H1 (cell line): ENCODE measurements at regions not wholly inside any gene's neighbourhood (a gene's known extent, or its start where the extent isn't known, plus 50 kb on each side); places are given as distances from the start of the nearest gene placed in this dataset.

Experiments
- CTCF ChIA-PET: fragments of 300-600 bp; sonication (Branson Sonifier 250); formaldehyde crosslinking; loops from one replicate; lab custom pipeline; 2021; ENCODE audit not compliant: partially characterized antibody; lab: Charles Lee
- POLR2A ChIA-PET: fragments of 300-600 bp; sonication (Branson Sonifier 250); formaldehyde crosslinking; loops from one replicate; lab custom pipeline; 2021; ENCODE audit warnings: inconsistent platforms; ENCODE audit not compliant: partially characterized antibody; lab: Charles Lee
- DNase-seq, 2 experiments: peaks; one replicate each; pipeline versions ENCODE4 v3.0.0 to v3.0.0-alpha.2; 2010 to 2022; ENCODE audit warnings: low spot score in 2 of 2, low read depth in 1 of 2, mixed read lengths in 1 of 2
- FAIRE-seq: peaks from 2 replicates; lab custom pipeline; 2011; peaks lifted over from hg19 to GRCh38; lab: Jason Lieb, UNC
- H2AFZ ChIP-seq: 2 replicates; pipeline ENCODE4 v1.8.1; 2012; ENCODE audit warnings: low read length, inconsistent platforms
- H2AK5ac ChIP-seq: 2 replicates; pipeline ENCODE4 v1.6.1; 2013; ENCODE audit warnings: low read depth, low read length
- H2BK120ac ChIP-seq: replicated peaks from 2 replicates; pipeline ENCODE3; 2013; ENCODE audit warnings: low read depth, low read length, inconsistent platforms
- H2BK12ac ChIP-seq: 2 replicates; pipeline ENCODE4 v1.6.1; 2013; ENCODE audit warnings: low read depth, low read length
- H2BK15ac ChIP-seq: 2 replicates; pipeline ENCODE4 v1.6.1; 2013; ENCODE audit warnings: low read length
- H2BK20ac ChIP-seq: 2 replicates; pipeline ENCODE4 v1.6.1; 2013; ENCODE audit warnings: low read length
- H2BK5ac ChIP-seq: 2 replicates; pipeline ENCODE4 v1.6.1; 2013; ENCODE audit warnings: low read depth, low read length
- H3K14ac ChIP-seq: 2 replicates; pipeline ENCODE4 v1.6.1; 2013; ENCODE audit warnings: inconsistent platforms; ENCODE audit not compliant: insufficient read length
- H3K18ac ChIP-seq: 2 replicates; pipeline ENCODE4 v1.6.1; 2013; ENCODE audit warnings: low read length; ENCODE audit errors: extremely low read depth
- H3K23ac ChIP-seq: 2 replicates; pipeline ENCODE4 v1.6.1; 2013; ENCODE audit warnings: inconsistent platforms; ENCODE audit not compliant: insufficient read length
- H3K23me2 ChIP-seq: 2 replicates; pipeline ENCODE4 v1.6.1; 2013; ENCODE audit warnings: low read depth, low read length
- H3K27ac ChIP-seq: 2 replicates; pipeline ENCODE4 v1.6.1; 2011; ENCODE audit warnings: low read depth, low read length, inconsistent platforms
- H3K27me3 ChIP-seq, 4 experiments: replicated peaks in 1 of 4; 1 replicate in 1 of 4; 2 replicates in 3 of 4; pipeline versions ENCODE4 v1.6.1 to v1.8.1; 2011 to 2013; ENCODE audit warnings: low read length in 3 of 4, mild to moderate bottlenecking in 3 of 4, inconsistent platforms in 2 of 4, mixed read lengths in 2 of 4, moderate library complexity in 1 of 4; ENCODE audit not compliant: control insufficient read depth in 3 of 4, insufficient read depth in 3 of 4; ENCODE audit errors: extremely low read depth in 1 of 4
- H3K36me3 ChIP-seq, 4 experiments: 2 replicates each; pipeline versions ENCODE4 v1.6.1 to v1.8.1; 2011 to 2013; ENCODE audit warnings: mild to moderate bottlenecking in 4 of 4, low read length in 3 of 4, moderate library complexity in 2 of 4, control low read depth in 1 of 4, inconsistent platforms in 1 of 4; ENCODE audit not compliant: insufficient read depth in 4 of 4, control insufficient read depth in 2 of 4
- H3K4ac ChIP-seq: replicated peaks from 2 replicates; pipeline ENCODE3; 2013; ENCODE audit warnings: low read length, low read depth, mixed read lengths, inconsistent platforms; ENCODE audit not compliant: insufficient read length
- H3K4me1 ChIP-seq, 4 experiments: replicated peaks in 1 of 4; 1 replicate in 1 of 4; 2 replicates in 3 of 4; pipeline versions ENCODE4 v1.6.1 to v1.8.1; 2011 to 2013; ENCODE audit warnings: low read length in 3 of 4, inconsistent platforms in 2 of 4, mixed read lengths in 1 of 4; ENCODE audit not compliant: insufficient read depth in 4 of 4, control insufficient read depth in 3 of 4
- H3K4me2 ChIP-seq, 2 experiments: 2 replicates each; pipeline versions ENCODE4 v1.6.1 to v1.8.1; 2011 to 2013; ENCODE audit warnings: low read depth in 2 of 2, low read length in 2 of 2, control low read depth in 1 of 2, inconsistent platforms in 1 of 2, mild to moderate bottlenecking in 1 of 2; ENCODE audit not compliant: insufficient read depth in 1 of 2
- H3K4me3 ChIP-seq, 4 experiments: fragments of 200-600, 300-600 bp in 1 of 4; sonication (generic), shearing (Covaris generic), sonication (Bioruptor Twin) in 1 of 4; 2 replicates each; pipeline versions ENCODE4 v1.5.1 to v1.8.1; 2011 to 2016; ENCODE audit warnings: low read length in 4 of 4, low read depth in 3 of 4, control low read depth in 2 of 4, inconsistent platforms in 2 of 4, mild to moderate bottlenecking in 2 of 4, mixed read lengths in 1 of 4, moderate library complexity in 1 of 4; ENCODE audit not compliant: insufficient read depth in 2 of 4; ENCODE audit errors: extremely low read depth in 1 of 4
- H3K56ac ChIP-seq: replicated peaks from 2 replicates; pipeline ENCODE3; 2013; ENCODE audit warnings: low read depth, mild to moderate bottlenecking, mixed read lengths, low read length, inconsistent platforms; ENCODE audit not compliant: insufficient read length
- H3K79me1 ChIP-seq: 2 replicates; pipeline ENCODE4 v1.6.1; 2013; ENCODE audit warnings: low read depth, low read length, control low read depth
- H3K79me2 ChIP-seq, 2 experiments: 2 replicates each; pipeline versions ENCODE4 v1.6.1 to v1.8.1; 2012 to 2013; ENCODE audit warnings: low read length in 2 of 2, mild to moderate bottlenecking in 2 of 2, inconsistent platforms in 1 of 2; ENCODE audit not compliant: insufficient read depth in 2 of 2, control insufficient read depth in 1 of 2
- H3K9ac ChIP-seq, 4 experiments: replicated peaks in 1 of 4; 1 replicate in 1 of 4; 2 replicates in 3 of 4; pipeline versions ENCODE4 v1.6.1 to v1.8.1; 2011 to 2013; ENCODE audit warnings: low read depth in 3 of 4, low read length in 3 of 4, control low read depth in 2 of 4, mild to moderate bottlenecking in 2 of 4, moderate library complexity in 2 of 4, inconsistent platforms in 1 of 4; ENCODE audit errors: extremely low read depth in 1 of 4
- H3K9me3 ChIP-seq, 2 experiments: 2 replicates each; pipeline versions ENCODE4 v1.6.1 to v1.8.1; 2012 to 2013; ENCODE audit warnings: mild to moderate bottlenecking in 2 of 2, moderate library complexity in 2 of 2, control low read depth in 1 of 2, inconsistent platforms in 1 of 2, low read depth in 1 of 2, low read length in 1 of 2, mixed read lengths in 1 of 2; ENCODE audit not compliant: insufficient read depth in 2 of 2
- H4K20me1 ChIP-seq, 2 experiments: replicated peaks in 1 of 2; 2 replicates each; pipeline versions ENCODE3 to v1.8.1; 2011 to 2013; ENCODE audit warnings: inconsistent platforms in 2 of 2, low read length in 2 of 2, mild to moderate bottlenecking in 1 of 2; ENCODE audit not compliant: insufficient read depth in 2 of 2, control insufficient read depth in 1 of 2
- H4K5ac ChIP-seq: 2 replicates; pipeline ENCODE4 v1.6.1; 2013; ENCODE audit warnings: low read length, low read depth, mixed read lengths, inconsistent platforms; ENCODE audit not compliant: insufficient read length
- H4K8ac ChIP-seq: 2 replicates; pipeline ENCODE4 v1.8.0; 2013; ENCODE audit warnings: mild to moderate bottlenecking, moderate library complexity, low read length, inconsistent platforms; ENCODE audit not compliant: insufficient read depth; ENCODE audit errors: extremely low read depth
- H4K91ac ChIP-seq: replicated peaks from 2 replicates; pipeline ENCODE3; 2013; ENCODE audit warnings: low read length, mixed read lengths, inconsistent platforms; ENCODE audit not compliant: insufficient read length
- EP300 ChIP-seq, 2 experiments: IDR thresholded peaks; 1 replicate in 1 of 2; 2 replicates in 1 of 2; pipeline ENCODE4 v1.6.1; 2011 to 2012; ENCODE audit warnings: low read depth in 2 of 2, low read length in 2 of 2, mild to moderate bottlenecking in 2 of 2, borderline replicate concordance in 1 of 2, inconsistent platforms in 1 of 2, moderate library complexity in 1 of 2
- SP2 ChIP-seq: IDR thresholded peaks from 2 replicates; pipeline ENCODE4 v1.6.1; 2012; ENCODE audit warnings: mild to moderate bottlenecking, low read length, inconsistent platforms
- ZNF274 ChIP-seq: IDR thresholded peaks from 2 replicates; pipeline ENCODE4 v1.7.0; 2012; ENCODE audit warnings: low read length, borderline replicate concordance; ENCODE audit errors: extremely low read depth
- WGBS, 2 experiments: shearing (Covaris generic) in 1 of 2; methylation state at CpG; one replicate each; pipeline versions ENCODE4 v1.1.6 to v1.1.7; 2013 to 2015; ENCODE audit warnings: low lambda C conversion rate in 2 of 2, mixed read lengths in 2 of 2, inconsistent platforms in 1 of 2, low coverage in 1 of 2, missing lambda C conversion rate in 1 of 2; ENCODE audit not compliant: insufficient replicate concordance in 2 of 2, insufficient coverage in 1 of 2, insufficient read length in 1 of 2; ENCODE audit errors: extremely low coverage in 1 of 2, missing lambda C conversion rate in 1 of 2; 5-methylcytosine and 5-hydroxymethylcytosine counted together

- Histone ChIP-seq H3K23ac (no peak overlapping the region), H2BK5ac (no peak overlapping the region), H2AK5ac (no peak overlapping the region), H3K18ac (no peak overlapping the region), H4K91ac (no peak overlapping the region), H4K20me1 (no peaks in the 10 kb centered on the region), H3K56ac (no peak overlapping the region), H3K36me3 (no peaks in the 10 kb centered on the region; a peak in 2 of 8 replicates), H2BK20ac (no peak overlapping the region), H3K4me2 (no peak overlapping the region), H3K9ac (no peak overlapping the region), H3K23me2 (no peaks in the 10 kb centered on the region; the same call in 1 of the 2 replicates), H3K9me3 (peaks cover 6 to 7% of the 10 kb centered on the region in 2 experiments; a peak in 3 of 4 replicates), H4K5ac (no peak overlapping the region), H3K27me3 (no peaks in the 10 kb centered on the region), H3K79me2 (no peaks in the 10 kb centered on the region), H3K27ac (no peak overlapping the region), H3K4me1 (no peaks in the 10 kb centered on the region), H4K8ac (no peak overlapping the region), H3K4ac (no peak overlapping the region), H2AFZ (no peak overlapping the region), H2BK15ac (no peak overlapping the region), H2BK12ac (no peak overlapping the region), H3K4me3 (no peak overlapping the region), H3K14ac (no peak overlapping the region), H3K79me1 (no peaks in the 10 kb centered on the region), H2BK120ac (no peak overlapping the region)
- 79% methylated on average over 1 of the region's 1 CpG; no CpG with 5 or more reads in 1 of the 2 experiments for WGBS, 2 experiments
- TF ChIP-seq SP2 (no peak), EP300 (IDR thresholded peaks at IDR 0.05; ENCODE audit: borderline replicate concordance in 1 of 2, low read depth in 2 of 2, low read length in 2 of 2) (no peak), ZNF274 (no peak)
- FAIRE-seq (no peak), DNase-seq (no peak)
- POLR2A ChIA-PET: no interaction called here
- CTCF ChIA-PET: no interaction called here
Measured at GRCh38 chr4:98816816-98817215, 112.1 kb downstream of the EIF4E start.
